GM13976 (cell line): ENCODE measurements at regions not wholly inside any gene's neighbourhood (a gene's known extent, or its start where the extent isn't known, plus 50 kb on each side); places are given as distances from the start of the nearest gene placed in this dataset.

ENCODE experiments used
- DNase-seq: peaks from one replicate; pipeline ENCODE4 v3.0.0; 2012; ENCODE audit warnings: low spot score
- CTCF ChIP-seq: IDR thresholded peaks from 2 replicates; pipeline ENCODE4 v1.5.1; 2012; ENCODE audit warnings: borderline replicate concordance, mild to moderate bottlenecking; ENCODE audit not compliant: insufficient read depth; ENCODE audit errors: extremely low read depth, missing control alignments, control extremely low read depth
- in situ Hi-C: fragments of 300-500 bp; cut with MboI; formaldehyde crosslinking; loops from one replicate; pipeline ENCODE4 v1.12.0; 2022; ENCODE audit warnings: low sequenced_read_pairs, mixed read lengths, inconsistent platforms; ENCODE audit not compliant: unreplicated experiment

- in situ Hi-C loops: no loop called here
- DNase-seq: no peak
- TF ChIP-seq CTCF: no peak
Measured at GRCh38 chr2:145413261-145414030, 893.5 kb upstream of the ZEB2 start.

GRCh38 chr2:145412155-145412554, 892.2 kb upstream of the ZEB2 start:
- TF ChIP-seq CTCF: no peak
- in situ Hi-C loops: no loop called here
- DNase-seq: no peak

GRCh38 chr2:145411493-145411892, 891.6 kb upstream of the ZEB2 start:
- no peak for TF ChIP-seq CTCF
- in situ Hi-C loops: no loop called here
- peak; percentile 1 for DNase-seq

GRCh38 chr2:145410086-145410485, 890.2 kb upstream of the ZEB2 start:
- in situ Hi-C loops: no loop called here
- no peak for TF ChIP-seq CTCF
- DNase-seq: no peak

GRCh38 chr2:145408980-145409379, 889.1 kb upstream of the ZEB2 start:
- TF ChIP-seq CTCF: no peak
- DNase-seq: no peak
- in situ Hi-C loops: no loop called here

GRCh38 chr2:145404690-145405089, 884.8 kb upstream of the ZEB2 start:
- in situ Hi-C loops: no loop called here
- no peak for DNase-seq
- no peak for TF ChIP-seq CTCF
